Neural crest cell (in vitro differentiated cells): ENCODE measurements at regions not wholly inside any gene's neighbourhood (a gene's known extent, or its start where the extent isn't known, plus 50 kb on each side); places are given as distances from the start of the nearest gene placed in this dataset.

ENCODE experiments used
- DNase-seq: peaks from one replicate; pipeline ENCODE4 v3.0.0; 2021; ENCODE audit warnings: low read depth, mixed read lengths, low spot score
- H3K27ac Mint-ChIP-seq: one replicate; pipeline ENCODE4 v1.8.0; 2021; ENCODE audit warnings: mild to moderate bottlenecking, mixed read lengths; ENCODE audit not compliant: unreplicated experiment
- H3K27me3 Mint-ChIP-seq: 2 replicates; pipeline ENCODE4 v1.8.0; 2021; ENCODE audit warnings: low read depth, mild to moderate bottlenecking, mixed read lengths
- H3K36me3 Mint-ChIP-seq: 2 replicates; pipeline ENCODE4 v1.8.0; 2021; ENCODE audit warnings: low read depth, mild to moderate bottlenecking, mixed read lengths
- H3K4me1 Mint-ChIP-seq: 2 replicates; pipeline ENCODE4 v1.8.0; 2021; ENCODE audit warnings: mixed read lengths
- H3K4me3 Mint-ChIP-seq: one replicate; pipeline ENCODE4 v1.8.0; 2021; ENCODE audit warnings: mild to moderate bottlenecking, mixed read lengths
- H3K9me3 Mint-ChIP-seq: 2 replicates; pipeline ENCODE4 v1.8.0; 2021; ENCODE audit warnings: mixed read lengths
- TF ChIP-seq, protein P1 (sequence below): fragments of 200-600 bp; sonication (generic); conservative IDR thresholded peaks from 2 replicates; pipeline ENCODE4 v1.5.0; 2021; ENCODE audit warnings: antibody characterized with exemption, mild to moderate bottlenecking

DNA sequence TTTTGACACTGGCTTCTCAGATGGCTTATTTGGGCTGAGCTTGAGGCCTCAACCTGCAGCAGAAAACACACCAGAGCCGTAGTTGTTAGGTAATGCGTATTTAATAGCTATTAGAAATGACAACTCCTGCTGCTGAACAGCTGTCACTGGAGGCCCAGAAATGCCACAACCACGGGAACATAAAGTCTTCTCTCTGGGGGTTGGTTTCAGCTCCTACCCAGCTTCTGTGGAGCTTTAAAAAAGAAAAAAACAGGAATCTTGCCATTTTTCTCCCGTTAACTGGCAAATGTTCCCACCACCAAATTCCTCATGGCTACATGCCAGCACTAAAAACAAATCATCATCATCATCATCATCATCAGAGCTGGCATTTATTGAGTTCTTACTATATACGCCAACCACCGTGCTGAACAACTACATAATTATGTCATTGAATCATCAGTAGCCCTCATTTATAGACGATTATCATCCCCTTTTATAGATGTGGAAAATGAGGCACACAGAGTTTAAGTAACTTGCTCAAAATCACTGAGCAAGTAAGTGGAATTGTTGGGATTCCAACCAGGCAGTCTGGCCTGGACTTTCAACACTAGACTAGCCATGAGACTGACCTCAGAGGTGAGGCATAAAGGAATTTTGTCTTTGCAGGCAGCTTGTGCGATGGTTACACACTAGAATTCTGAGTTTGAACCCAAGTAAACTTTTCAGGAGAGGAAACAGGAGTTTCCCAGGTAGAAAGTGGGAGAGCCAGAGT lies 185.3 kb upstream of the WWC1 start:
- TF ChIP-seq, protein P1, sequence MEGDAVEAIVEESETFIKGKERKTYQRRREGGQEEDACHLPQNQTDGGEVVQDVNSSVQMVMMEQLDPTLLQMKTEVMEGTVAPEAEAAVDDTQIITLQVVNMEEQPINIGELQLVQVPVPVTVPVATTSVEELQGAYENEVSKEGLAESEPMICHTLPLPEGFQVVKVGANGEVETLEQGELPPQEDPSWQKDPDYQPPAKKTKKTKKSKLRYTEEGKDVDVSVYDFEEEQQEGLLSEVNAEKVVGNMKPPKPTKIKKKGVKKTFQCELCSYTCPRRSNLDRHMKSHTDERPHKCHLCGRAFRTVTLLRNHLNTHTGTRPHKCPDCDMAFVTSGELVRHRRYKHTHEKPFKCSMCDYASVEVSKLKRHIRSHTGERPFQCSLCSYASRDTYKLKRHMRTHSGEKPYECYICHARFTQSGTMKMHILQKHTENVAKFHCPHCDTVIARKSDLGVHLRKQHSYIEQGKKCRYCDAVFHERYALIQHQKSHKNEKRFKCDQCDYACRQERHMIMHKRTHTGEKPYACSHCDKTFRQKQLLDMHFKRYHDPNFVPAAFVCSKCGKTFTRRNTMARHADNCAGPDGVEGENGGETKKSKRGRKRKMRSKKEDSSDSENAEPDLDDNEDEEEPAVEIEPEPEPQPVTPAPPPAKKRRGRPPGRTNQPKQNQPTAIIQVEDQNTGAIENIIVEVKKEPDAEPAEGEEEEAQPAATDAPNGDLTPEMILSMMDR, result no peak
- Mint-ChIP-seq H3K4me1 (peaks cover 31% of the 10 kb centered on the region), H3K9me3 (no peaks in the 10 kb centered on the region), H3K27ac (no peak overlapping the region), H3K36me3 (no peaks in the 10 kb centered on the region), H3K27me3 (no peaks in the 10 kb centered on the region), H3K4me3 (no peak overlapping the region)
- no peak for DNase-seq

DNA sequence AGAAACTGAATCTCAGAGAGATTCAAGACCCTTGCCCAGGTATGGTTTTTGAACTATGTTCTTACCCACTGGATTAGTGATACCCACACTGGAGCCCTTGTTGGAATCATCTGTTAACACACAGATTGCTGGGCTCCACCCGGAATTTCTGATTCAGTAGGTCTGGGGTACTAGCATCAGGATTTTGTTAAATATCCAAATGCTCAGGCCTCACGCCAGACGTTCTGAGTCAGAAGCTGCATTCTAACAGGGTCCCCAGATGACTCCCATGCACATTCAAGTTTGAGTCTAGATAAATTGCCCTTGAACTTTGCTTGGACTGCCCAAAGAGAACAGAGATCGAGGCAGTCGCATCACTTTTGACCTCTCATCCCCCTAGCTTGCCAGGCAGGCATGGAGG lies 182.0 kb upstream of the WWC1 start:
- Mint-ChIP-seq H3K27me3 (no peaks in the 10 kb centered on the region), H3K36me3 (no peaks in the 10 kb centered on the region), H3K4me1 (peaks cover 44% of the 10 kb centered on the region), H3K9me3 (no peaks in the 10 kb centered on the region), H3K4me3 (no peak overlapping the region), H3K27ac (no peak overlapping the region)
- TF ChIP-seq, protein P1, result no peak
- no peak for DNase-seq

DNA sequence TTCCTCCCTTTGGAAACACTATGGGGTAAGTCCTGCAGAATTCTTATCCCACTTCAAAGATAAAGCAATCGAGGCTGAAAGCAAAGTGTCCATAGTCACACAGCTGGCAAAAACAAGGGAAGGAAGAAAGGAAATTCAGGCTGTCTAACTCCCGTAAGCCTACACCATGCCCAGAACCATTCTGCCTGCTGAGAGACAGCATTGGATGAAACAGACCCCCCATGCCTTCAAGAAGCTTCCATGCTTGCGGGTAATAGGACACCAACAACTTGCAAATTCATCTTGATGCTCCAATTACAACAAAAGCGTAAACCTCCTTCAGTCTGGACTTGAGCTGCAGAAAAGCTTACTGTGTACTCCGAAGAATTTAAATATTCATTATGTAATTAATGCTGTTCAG lies 181.1 kb upstream of the WWC1 start:
- no peaks in the 10 kb centered on the region for H3K27me3 Mint-ChIP-seq
- TF ChIP-seq, protein P1, result no peak
- no peaks in the 10 kb centered on the region for H3K9me3 Mint-ChIP-seq
- peaks cover 37% of the 10 kb centered on the region for H3K4me1 Mint-ChIP-seq
- H3K27ac Mint-ChIP-seq, result no peak overlapping the region
- H3K4me3 Mint-ChIP-seq, result no peak overlapping the region
- no peak for DNase-seq
- H3K36me3 Mint-ChIP-seq, result no peaks in the 10 kb centered on the region

DNA sequence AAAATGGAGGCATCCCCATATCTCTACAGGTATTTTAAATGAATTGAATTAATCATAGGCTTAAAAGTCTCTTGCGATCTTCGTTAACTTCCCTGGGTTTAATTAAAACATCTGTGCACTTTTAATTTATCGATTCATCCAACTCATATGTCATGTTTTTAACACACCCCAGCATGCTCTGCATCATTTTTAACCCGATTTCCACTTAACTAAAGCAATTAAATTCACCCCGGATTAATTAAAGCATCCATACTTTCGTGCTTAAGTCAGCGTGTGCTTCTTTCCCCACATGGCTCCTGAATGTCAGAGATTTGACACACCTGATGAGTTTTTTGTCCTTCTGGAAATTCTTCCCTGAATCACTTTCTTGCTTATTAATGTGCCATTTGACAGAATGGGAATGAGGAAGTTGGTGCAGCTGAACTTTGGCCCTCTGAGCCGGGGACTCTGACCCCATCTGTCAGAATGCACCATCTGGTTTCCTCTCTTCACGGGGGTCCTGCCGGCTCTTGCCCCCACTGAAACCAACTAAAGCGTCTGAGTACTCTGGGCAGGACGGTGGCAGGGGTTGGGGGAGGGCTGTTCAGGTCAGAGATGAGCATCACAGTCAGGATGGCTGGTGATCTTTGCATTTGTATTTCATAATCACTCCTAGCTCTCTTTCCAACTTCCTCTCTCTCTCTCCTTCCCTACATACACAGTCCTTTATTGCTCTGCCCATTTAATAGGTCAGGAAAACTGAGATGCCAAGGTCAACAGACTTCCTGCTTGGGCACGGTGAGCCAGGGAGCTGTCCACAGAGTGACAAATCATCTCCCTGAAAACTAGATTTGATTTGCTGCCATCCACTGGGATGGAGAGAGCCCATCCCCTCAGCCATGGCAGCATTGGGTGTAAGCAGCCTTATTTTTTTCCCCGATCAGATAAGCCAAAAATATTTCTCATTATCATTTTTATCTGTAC lies 180.3 kb upstream of the WWC1 start:
- DNase-seq, result no peak
- no peaks in the 10 kb centered on the region for H3K27me3 Mint-ChIP-seq
- no peaks in the 10 kb centered on the region for H3K9me3 Mint-ChIP-seq
- H3K36me3 Mint-ChIP-seq, result no peaks in the 10 kb centered on the region
- peaks cover 40% of the 10 kb centered on the region for H3K4me1 Mint-ChIP-seq
- no peak overlapping the region for H3K4me3 Mint-ChIP-seq
- peak overlapping the region; percentile 83 for H3K27ac Mint-ChIP-seq
- TF ChIP-seq, protein P1, result no peak

DNA sequence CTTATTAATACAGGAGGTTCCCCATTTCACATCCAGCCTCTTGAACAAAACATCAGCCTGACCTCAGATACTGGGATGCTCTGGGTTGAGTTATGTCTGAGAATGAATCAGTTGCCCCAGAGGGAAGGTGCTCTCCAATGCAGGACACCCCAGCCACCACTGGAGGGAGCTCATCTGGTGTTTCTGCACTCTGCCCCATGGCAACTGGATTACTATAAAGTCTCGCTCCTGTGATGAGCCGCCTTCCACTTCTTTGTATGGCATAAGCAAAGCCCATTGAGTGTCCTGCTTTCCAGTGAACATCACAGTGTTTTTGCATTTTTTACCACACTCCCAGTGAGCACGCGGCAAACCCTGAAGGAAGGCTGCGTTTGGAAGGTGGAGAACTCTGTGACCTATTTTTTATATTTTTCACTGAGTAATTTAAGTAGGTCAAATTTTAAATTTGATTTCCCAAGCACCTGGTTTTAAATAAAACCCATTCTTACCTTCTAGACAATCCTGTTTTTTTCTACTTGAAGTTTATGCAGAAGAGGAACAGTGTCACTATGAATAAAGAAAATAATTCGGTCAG lies 176.9 kb upstream of the WWC1 start:
- Mint-ChIP-seq H3K4me3 (no peak overlapping the region), H3K27ac (no peak overlapping the region), H3K9me3 (no peaks in the 10 kb centered on the region), H3K36me3 (no peaks in the 10 kb centered on the region), H3K27me3 (no peaks in the 10 kb centered on the region), H3K4me1 (peaks cover 65% of the 10 kb centered on the region)
- peak; percentile 70 for DNase-seq
- TF ChIP-seq, protein P1, result peak; percentile 76
